Panc1 (cell line): ENCODE measurements at regions not wholly inside any gene's neighbourhood (a gene's known extent, or its start where the extent isn't known, plus 50 kb on each side); places are given as distances from the start of the nearest gene placed in this dataset.

Experiments
- ATAC-seq: fragments of 200-7000 bp; cut with Tn5 transposase; 2 replicates; pipeline ENCODE4 v1.9.1; 2020; ENCODE audit warnings: mild to moderate bottlenecking, moderate library complexity
- BruUV-seq: library from RNA; stranded (reverse); fragments of 400-500 nt; replicated peaks from 2 replicates; lab custom pipeline; 2021; lab: Mats Ljungman, UMichigan
- CTCF ChIA-PET: fragments of 300-600 bp; sonication (Branson Sonifier 250); formaldehyde crosslinking; loops from one replicate; lab custom pipeline; 2022; ENCODE audit warnings: antibody characterized with exemption; lab: Charles Lee
- POLR2A ChIA-PET: fragments of 300-600 bp; sonication (Branson Sonifier 250); formaldehyde crosslinking; loops from one replicate; lab custom pipeline; 2022; ENCODE audit warnings: antibody characterized with exemption; lab: Charles Lee
- DNase-seq: peaks from one replicate; pipeline ENCODE4 v3.0.0-alpha.2; 2010; ENCODE audit warnings: low read depth, low spot score
- H3K27ac ChIP-seq: 2 replicates; pipeline ENCODE4 v1.5.1; 2011; ENCODE audit warnings: mild to moderate bottlenecking, low read length, inconsistent platforms
- H3K27me3 ChIP-seq: fragments of 200-500 bp; sonication (Bioruptor generic); 2 replicates; pipeline ENCODE4 v1.6.0; 2014; ENCODE audit warnings: low read length, inconsistent platforms; ENCODE audit not compliant: control insufficient read depth, insufficient read depth
- H3K36me3 ChIP-seq: fragments of 200-500 bp; sonication (Bioruptor generic); 2 replicates; pipeline ENCODE4 v1.5.1; 2014; ENCODE audit warnings: inconsistent platforms, mild to moderate bottlenecking, low read length, moderate library complexity; ENCODE audit not compliant: control insufficient read depth, insufficient read depth
- H3K4me1 ChIP-seq: 2 replicates; pipeline ENCODE4 v1.5.1; 2011; ENCODE audit warnings: inconsistent platforms, mild to moderate bottlenecking, low read length, moderate library complexity; ENCODE audit not compliant: control insufficient read depth, insufficient read depth
- H3K4me3 ChIP-seq, 2 experiments: 2 replicates each; pipeline ENCODE4 v1.5.1; 2011 to 2012; ENCODE audit warnings: low read depth in 2 of 2, low read length in 2 of 2, mild to moderate bottlenecking in 2 of 2, inconsistent platforms in 1 of 2, moderate library complexity in 1 of 2
- H3K9me3 ChIP-seq: fragments of 200-500 bp; sonication (Bioruptor generic); 2 replicates; pipeline ENCODE4 v1.5.1; 2014; ENCODE audit warnings: low read depth, mild to moderate bottlenecking, inconsistent platforms, low read length, moderate library complexity; ENCODE audit not compliant: control insufficient read depth, insufficient read depth
- POLR2AphosphoS5 ChIP-seq: IDR thresholded peaks from 2 replicates; pipeline ENCODE4 v1.6.1; 2012; ENCODE audit warnings: mild to moderate bottlenecking, low read depth, low read length, moderate library complexity
- SIN3A ChIP-seq: IDR thresholded peaks from 2 replicates; pipeline ENCODE4 v1.6.1; 2012; ENCODE audit warnings: low read depth, mild to moderate bottlenecking, low read length, moderate library complexity, borderline replicate concordance; ENCODE audit not compliant: insufficient read depth
- TCF7L2 ChIP-seq: IDR thresholded peaks from 2 replicates; pipeline ENCODE4 v1.6.1; 2011; ENCODE audit warnings: mild to moderate bottlenecking, low read depth, low read length, inconsistent platforms
- in situ Hi-C: cut with HindIII; loops from 2 replicates; pipeline ENCODE4 v1.10.0; 2016; ENCODE audit warnings: low sequenced_read_pairs, low pct_unique_long_range_greater_than_20kb
- intact Hi-C: fragments of 100-400 bp; cut with micrococcal nuclease; formaldehyde crosslinking; loops from one replicate; pipeline ENCODE4 v1.10.0; 2022; ENCODE audit not compliant: unreplicated experiment
- TF ChIP-seq, protein P1 (sequence below), 2 experiments: IDR thresholded peaks; 2 replicates each; pipeline ENCODE4 v1.6.1; 2011 to 2012; ENCODE audit warnings: low read depth in 2 of 2, control low read depth in 1 of 2, low read length in 1 of 2, mild to moderate bottlenecking in 1 of 2, moderate library complexity in 1 of 2; ENCODE audit not compliant: insufficient read depth in 1 of 2
- TF ChIP-seq, protein P2 (sequence below): fragments of 450-650 bp; IDR thresholded peaks from 2 replicates; pipeline ENCODE4 v1.5.1; 2017; ENCODE audit warnings: mild to moderate bottlenecking

DNA sequence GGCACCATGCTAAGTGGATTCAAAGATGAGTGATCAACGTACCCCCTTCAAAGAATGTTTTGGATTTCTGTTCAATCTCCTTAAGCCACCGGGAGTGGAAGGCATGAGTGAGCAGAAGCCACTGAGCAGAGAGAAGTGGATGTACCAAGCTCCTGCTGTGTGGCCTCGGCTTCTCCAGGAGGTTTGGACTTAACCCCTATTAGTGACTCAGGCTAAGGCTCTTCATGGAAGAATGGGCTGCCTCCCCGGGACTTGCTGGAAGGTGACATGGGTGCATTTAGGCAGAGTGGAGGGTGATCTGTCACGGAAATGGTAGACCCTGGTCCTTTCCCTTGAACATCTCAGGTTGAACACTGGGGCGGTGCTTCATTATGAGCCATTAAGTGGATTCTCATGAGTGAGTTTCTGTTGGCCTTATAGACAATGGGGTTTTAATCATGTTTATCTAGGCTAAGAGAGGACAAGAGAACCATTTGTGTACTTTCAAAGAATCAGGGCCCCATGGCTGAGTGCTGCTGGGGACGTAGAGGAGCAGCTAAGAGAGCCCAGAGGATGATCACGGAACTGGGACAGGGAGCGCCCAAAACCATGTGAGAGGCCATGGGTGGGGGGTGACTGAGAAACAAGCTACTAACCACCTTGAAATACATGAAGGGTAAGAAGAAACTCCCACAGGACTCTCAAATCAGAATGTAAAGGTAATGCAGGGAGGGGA, 62.2 kb downstream of the HES1 start:
- TF ChIP-seq POLR2AphosphoS5 (no peak), SIN3A (no peak), TCF7L2 (no peak)
- TF ChIP-seq, protein P1, sequence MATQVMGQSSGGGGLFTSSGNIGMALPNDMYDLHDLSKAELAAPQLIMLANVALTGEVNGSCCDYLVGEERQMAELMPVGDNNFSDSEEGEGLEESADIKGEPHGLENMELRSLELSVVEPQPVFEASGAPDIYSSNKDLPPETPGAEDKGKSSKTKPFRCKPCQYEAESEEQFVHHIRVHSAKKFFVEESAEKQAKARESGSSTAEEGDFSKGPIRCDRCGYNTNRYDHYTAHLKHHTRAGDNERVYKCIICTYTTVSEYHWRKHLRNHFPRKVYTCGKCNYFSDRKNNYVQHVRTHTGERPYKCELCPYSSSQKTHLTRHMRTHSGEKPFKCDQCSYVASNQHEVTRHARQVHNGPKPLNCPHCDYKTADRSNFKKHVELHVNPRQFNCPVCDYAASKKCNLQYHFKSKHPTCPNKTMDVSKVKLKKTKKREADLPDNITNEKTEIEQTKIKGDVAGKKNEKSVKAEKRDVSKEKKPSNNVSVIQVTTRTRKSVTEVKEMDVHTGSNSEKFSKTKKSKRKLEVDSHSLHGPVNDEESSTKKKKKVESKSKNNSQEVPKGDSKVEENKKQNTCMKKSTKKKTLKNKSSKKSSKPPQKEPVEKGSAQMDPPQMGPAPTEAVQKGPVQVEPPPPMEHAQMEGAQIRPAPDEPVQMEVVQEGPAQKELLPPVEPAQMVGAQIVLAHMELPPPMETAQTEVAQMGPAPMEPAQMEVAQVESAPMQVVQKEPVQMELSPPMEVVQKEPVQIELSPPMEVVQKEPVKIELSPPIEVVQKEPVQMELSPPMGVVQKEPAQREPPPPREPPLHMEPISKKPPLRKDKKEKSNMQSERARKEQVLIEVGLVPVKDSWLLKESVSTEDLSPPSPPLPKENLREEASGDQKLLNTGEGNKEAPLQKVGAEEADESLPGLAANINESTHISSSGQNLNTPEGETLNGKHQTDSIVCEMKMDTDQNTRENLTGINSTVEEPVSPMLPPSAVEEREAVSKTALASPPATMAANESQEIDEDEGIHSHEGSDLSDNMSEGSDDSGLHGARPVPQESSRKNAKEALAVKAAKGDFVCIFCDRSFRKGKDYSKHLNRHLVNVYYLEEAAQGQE (IDR thresholded peaks at IDR 0.05; ENCODE audit: insufficient read depth in 1 of 2, low read depth in 2 of 2, low read length in 1 of 2) = no peak
- TF ChIP-seq, protein P2, sequence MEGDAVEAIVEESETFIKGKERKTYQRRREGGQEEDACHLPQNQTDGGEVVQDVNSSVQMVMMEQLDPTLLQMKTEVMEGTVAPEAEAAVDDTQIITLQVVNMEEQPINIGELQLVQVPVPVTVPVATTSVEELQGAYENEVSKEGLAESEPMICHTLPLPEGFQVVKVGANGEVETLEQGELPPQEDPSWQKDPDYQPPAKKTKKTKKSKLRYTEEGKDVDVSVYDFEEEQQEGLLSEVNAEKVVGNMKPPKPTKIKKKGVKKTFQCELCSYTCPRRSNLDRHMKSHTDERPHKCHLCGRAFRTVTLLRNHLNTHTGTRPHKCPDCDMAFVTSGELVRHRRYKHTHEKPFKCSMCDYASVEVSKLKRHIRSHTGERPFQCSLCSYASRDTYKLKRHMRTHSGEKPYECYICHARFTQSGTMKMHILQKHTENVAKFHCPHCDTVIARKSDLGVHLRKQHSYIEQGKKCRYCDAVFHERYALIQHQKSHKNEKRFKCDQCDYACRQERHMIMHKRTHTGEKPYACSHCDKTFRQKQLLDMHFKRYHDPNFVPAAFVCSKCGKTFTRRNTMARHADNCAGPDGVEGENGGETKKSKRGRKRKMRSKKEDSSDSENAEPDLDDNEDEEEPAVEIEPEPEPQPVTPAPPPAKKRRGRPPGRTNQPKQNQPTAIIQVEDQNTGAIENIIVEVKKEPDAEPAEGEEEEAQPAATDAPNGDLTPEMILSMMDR = no peak
- no peaks in the 10 kb centered on the region for H3K4me1 ChIP-seq
- CTCF ChIA-PET = no interaction called here
- H3K4me3 ChIP-seq = no peak overlapping the region
- no TSS peak for BruUV-seq
- H3K27me3 ChIP-seq = no peaks in the 10 kb centered on the region
- ATAC-seq (no peak), DNase-seq (no peak)
- H3K36me3 ChIP-seq = no peaks in the 10 kb centered on the region
- POLR2A ChIA-PET = no interaction called here
- H3K27ac ChIP-seq = no peak overlapping the region
- in situ Hi-C loops (no loop called here), intact Hi-C loops (no loop called here)
- H3K9me3 ChIP-seq = no peaks in the 10 kb centered on the region

DNA sequence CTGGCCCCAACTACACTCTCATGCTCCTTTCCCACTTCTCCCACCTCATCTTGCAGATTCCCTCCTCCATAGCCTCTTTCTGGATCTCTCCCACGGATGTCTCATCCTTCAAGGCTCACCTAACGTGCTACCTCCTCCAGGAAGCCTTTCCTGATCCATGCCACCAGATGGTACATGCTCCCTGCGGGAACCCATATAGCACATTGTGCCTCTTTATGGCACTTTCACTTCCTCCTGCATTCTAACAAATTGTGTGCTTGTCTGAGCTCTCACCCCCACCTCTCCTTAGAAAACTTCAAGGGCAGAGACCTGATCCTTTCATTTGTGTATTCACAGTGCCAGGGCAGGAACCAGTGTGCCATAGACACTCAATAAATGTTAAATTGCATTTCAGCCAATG, 63.0 kb downstream of the HES1 start:
- no peak for ATAC-seq
- Histone ChIP-seq H3K9me3 (no peaks in the 10 kb centered on the region), H3K4me3 (no peak overlapping the region), H3K27me3 (peaks cover 5% of the 10 kb centered on the region; the same call in 1 of the 2 replicates), H3K4me1 (no peaks in the 10 kb centered on the region), H3K36me3 (no peaks in the 10 kb centered on the region), H3K27ac (no peak overlapping the region)
- intact Hi-C loops = no loop called here
- ChIA-PET POLR2A (no interaction called here), CTCF (no interaction called here)
- in situ Hi-C loops = no loop called here
- BruUV-seq = no TSS peak
- DNase-seq = no peak
- TF ChIP-seq, protein P2 = no peak
- TF ChIP-seq POLR2AphosphoS5 = no peak
- TF ChIP-seq SIN3A = no peak
- TF ChIP-seq, protein P1 (IDR thresholded peaks at IDR 0.05; ENCODE audit: insufficient read depth in 1 of 2, low read depth in 2 of 2, low read length in 1 of 2) = no peak
- no peak for TF ChIP-seq TCF7L2
